ENCODE measurements at regions not wholly inside any gene's neighbourhood (a gene's known extent, or its start where the extent isn't known, plus 50 kb on each side); places are given as distances from the start of the nearest gene placed in this dataset.

DNA sequence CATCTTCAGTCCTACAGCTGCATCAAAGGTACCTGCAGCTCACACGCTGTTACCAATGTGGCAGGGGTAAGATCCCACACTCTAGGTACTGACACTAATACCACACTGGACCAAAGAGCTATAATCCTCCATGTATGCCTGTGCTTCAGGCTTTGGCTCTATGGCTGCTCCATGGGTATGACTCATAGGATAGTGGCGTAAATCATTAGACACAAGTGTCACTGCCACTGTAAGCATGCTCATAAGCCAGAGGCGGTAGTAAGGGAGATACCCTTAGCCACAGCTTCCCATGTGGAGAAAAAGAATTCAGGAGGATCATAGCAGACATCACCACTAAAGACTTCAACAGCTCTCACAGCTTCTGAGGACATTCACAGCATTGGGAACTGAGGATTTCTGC lies 287.5 kb downstream of the ACTRT1 start:
- TF ChIP-seq EP300 (IDR thresholded peaks at IDR 0.05) (no peak), POLR2A (IDR thresholded peaks at IDR 0.05; ENCODE audit: low read length) (no peak), RFX5 (IDR thresholded peaks at IDR 0.05) (no peak), MYC (IDR thresholded peaks at IDR 0.05; ENCODE audit: borderline replicate concordance, low read length) (no peak), CBX2 (IDR thresholded peaks at IDR 0.05; ENCODE audit: borderline replicate concordance, low read depth) (no peak), RNF2 (IDR thresholded peaks at IDR 0.05; ENCODE audit: borderline replicate concordance, low read depth) (no peak), CBX8 (IDR thresholded peaks at IDR 0.05) (no peak)
